SK-N-MC (cell line): ENCODE measurements at regions not wholly inside any gene's neighbourhood (a gene's known extent, or its start where the extent isn't known, plus 50 kb on each side); places are given as distances from the start of the nearest gene placed in this dataset.

Experiments
- EZH2 ChIP-seq: fragments of 200-600 bp; sonication (generic); IDR thresholded peaks from one replicate; pipeline ENCODE4 v1.6.1; 2017; ENCODE audit warnings: antibody characterized with exemption
- FOXP2 ChIP-seq: optimal IDR thresholded peaks from 2 replicates; pipeline ENCODE3; 2011; ENCODE audit warnings: mild to moderate bottlenecking, moderate library complexity; ENCODE audit not compliant: insufficient read depth; ENCODE audit errors: extremely low read length, control extremely low read depth
- POLR2AphosphoS5 ChIP-seq: IDR thresholded peaks from 2 replicates; pipeline ENCODE4 v1.6.1; 2012; ENCODE audit warnings: mild to moderate bottlenecking, low read depth, low read length, borderline replicate concordance

DNA sequence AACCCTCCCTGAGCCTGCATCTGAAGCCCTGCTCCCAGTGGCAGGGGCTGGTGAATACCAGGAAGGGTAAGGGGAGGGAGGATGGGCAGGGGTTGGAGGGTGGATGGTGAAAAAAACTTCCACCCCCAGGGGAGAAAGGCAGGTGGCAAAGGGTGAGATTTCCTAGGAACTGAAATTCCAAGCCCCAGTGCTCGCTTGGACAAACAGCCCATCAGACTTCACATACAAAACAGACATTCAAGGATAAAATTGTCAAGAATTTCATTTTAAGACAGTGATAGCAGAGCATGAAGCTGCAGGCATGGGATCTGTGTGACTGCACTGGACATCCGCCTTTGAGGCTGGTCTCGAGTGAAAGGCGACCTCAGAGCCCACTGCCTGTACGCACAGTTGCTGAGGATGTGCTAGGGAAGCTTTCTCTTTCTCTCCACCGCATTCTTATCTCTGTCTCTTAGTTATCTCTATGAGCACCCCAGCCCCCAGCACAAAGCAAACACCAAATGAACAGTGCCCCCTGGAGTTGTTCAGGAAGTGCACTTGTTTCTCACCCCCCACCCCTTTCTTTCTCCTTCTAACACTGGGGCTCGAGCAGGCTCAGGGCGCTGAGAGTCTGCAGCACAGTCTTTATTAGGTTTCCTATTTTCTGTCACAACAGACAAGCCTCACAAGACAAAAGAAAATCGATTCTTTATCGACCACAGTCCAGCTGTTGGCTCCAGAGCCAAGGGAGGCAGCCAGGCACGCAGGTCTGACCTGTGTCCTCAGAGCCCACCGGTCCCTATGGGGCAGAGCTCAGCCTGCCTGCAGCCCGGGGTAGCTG lies 237.3 kb upstream of the NCAM1 start:
- no peak for TF ChIP-seq POLR2AphosphoS5
- no peak for TF ChIP-seq EZH2
- TF ChIP-seq FOXP2 = no peak
